ENCODE measurements at regions not wholly inside any gene's neighbourhood (a gene's known extent, or its start where the extent isn't known, plus 50 kb on each side); places are given as distances from the start of the nearest gene placed in this dataset.
"Not testable (repeated sequence)": the region's sequence is repeated elsewhere in the genome, so short reads cannot be mapped to it uniquely, and the experiment has no call there.

DNA sequence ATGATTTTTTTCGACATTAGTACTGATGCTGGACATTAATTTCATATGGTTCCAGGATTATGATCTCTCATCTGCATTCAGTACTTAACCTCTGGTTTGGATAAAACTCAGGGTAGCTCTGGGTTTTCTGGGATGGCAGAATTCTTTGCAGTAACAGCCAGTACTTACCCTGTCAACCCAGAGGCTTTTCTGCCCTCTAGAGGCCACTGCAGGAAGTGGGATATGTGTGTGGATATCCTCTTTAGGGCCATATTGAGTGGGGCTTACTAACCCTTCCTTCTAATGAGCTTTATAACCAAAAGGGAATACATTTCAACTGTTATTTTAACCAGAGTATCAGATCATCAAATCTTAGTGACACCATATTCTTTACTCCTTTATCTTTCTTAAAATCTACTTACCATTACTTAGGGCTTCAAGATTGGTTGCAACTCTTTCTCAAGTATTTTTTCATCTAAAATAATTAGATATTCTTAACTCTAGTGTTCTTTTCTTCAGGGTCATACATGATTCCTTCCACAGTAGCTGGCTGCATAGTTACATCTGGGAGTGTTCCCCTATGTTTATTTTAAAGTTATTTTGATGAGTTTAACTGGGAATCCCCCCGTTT lies 488.0 kb upstream of the STXBP6 start:
- no peak for DNase-seq

- DNase-seq = no peak
Measured at GRCh38 chr14:25526290-25526689, 476.3 kb upstream of the STXBP6 start.

DNA sequence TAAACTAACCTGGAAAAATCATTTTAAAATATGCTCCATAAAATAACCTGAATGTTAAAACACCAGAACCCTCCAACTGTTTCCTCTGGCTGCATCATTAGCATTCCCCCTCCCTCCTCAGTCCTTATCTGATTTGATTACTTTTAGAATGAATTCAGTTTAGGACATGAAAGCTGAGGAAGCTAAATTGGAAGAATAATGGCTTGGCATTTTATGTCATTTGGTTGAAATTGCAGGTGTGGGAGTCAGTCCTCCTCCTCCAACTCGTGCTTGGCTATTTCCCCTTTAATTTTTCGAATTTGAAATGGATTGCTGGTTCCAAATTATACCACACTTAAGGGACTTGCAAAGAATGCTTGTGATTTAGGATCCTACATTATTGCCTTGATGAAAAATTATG lies 473.0 kb upstream of the STXBP6 start:
- no peak for DNase-seq

DNA sequence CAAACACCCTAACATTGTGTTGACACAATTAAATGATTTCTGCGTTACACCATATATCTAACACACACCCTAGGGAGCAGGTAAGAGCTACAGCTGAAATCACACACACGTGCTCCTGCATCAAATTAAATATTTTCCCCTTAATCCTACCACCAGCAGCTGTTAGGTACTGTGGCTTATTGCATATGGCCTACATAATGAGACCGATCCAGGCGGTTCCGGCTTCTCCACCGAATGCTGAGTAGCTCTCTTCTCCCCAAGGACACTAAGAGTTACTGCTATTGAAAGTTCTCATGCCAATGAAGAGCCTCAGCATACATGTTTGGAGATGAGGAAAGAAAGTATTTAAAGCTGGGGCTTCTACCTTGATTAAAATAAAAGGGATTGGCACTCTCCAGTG lies 472.2 kb upstream of the STXBP6 start:
- no peak for DNase-seq

- DNase-seq = no peak
Measured at GRCh38 chr14:25521616-25522015, 471.7 kb upstream of the STXBP6 start.

- DNase-seq = no peak
Measured at GRCh38 chr14:25520821-25521220, 470.9 kb upstream of the STXBP6 start.

DNA sequence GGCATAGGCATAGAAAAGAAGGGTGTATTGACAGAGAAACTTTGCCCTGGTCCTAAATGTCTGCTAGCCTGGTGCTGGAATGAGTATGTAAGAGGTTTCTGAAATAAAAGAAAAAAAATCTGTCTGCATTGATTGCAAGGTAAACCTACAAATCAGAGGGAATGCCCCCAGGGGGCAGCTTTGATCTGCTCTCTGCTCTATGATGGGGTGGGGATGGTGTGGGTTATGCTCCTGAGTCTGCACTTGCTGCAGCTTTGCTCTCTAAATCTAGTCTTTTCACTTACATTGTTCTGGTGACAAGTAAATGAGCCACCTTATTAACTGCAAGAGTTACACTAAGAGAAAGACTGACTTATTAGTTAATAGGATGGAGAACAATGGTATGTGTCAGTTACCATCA lies 468.4 kb upstream of the STXBP6 start:
- DNase-seq = no peak

- no peak for DNase-seq
Measured at GRCh38 chr14:25516838-25517237, 466.9 kb upstream of the STXBP6 start.

GRCh38 chr14:25508845-25509244 lies 458.9 kb upstream of the STXBP6 start:
- no peak for DNase-seq

DNA sequence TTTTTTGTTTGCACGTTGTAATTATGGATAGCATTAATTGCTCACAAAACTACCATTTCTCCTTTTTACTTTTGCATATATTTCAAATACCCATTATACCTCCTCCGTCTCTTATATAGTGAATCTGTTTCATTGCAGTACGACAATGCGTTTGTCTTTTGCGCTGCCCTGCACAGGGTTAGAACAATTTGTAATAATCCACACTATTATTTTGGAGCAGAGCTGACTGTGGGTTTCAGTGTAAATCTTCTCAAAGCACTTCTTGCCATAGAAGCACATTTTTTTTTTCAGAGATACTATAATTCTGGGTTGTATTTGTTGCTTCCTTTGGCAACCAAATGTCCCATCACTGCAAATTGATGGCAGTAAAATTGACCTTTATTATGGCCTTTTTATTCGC lies 451.8 kb upstream of the STXBP6 start:
- no peak for DNase-seq

- no peak for DNase-seq
Measured at GRCh38 chr14:25488961-25489360, 439.0 kb upstream of the STXBP6 start.

- DNase-seq = no peak
Measured at GRCh38 chr14:25485381-25485780, 435.4 kb upstream of the STXBP6 start.

DNA sequence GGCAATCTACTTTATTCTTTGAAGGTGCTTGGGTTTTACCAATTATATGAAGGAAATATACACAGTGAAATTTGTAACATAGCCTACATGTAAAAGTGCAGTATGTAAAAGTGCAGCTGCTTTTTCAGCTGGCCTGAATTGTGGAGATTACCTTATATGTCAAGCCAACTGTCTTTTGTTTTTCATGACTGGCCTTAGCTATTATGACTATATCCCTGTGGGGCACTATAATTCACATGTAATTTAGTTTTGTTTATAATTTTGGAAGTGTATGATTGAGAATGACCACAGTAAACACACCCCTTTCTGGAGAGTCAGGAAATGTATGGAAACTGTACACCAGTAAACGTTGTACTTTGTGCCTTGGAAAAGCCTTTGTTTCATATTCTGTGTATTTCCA lies 435.0 kb upstream of the STXBP6 start:
- no peak for DNase-seq

GRCh38 chr14:25484235-25484634 lies 434.3 kb upstream of the STXBP6 start:
- DNase-seq = no peak

DNA sequence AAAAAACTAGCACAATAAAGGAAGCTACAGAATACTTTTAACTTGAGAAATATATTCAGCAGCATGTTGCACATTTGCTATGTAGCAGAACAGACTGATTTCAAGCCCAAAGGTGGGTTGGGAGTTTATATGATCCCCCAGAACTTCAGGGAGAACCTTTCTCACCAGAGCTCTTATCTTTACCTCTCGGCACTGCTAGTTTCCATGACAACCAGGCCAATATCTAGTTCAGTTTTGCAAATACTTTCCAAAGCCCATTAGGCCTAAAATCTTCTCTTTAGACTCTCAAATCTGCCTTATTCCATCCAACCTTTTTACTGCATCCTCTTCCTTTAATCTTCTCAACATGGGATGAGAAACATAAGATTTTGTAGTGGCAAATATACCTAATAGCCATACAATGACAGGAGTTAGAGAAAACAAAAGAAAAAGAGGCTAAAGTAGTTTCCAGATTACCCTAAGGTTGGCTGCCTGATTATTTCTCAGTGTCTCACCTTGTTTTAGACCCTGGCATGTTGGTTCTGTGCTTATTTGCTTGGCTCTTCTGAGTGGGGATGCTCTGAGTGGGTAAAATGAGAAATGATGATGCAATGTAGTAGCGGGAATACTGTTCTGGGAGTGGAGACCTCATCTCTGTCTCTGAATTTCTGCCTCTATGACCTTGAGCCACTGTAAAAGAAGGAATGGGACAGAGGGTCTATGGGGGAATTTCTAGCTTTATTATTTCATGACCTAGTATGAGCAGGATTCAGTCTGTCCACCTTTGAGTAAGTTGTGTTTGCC lies 427.6 kb upstream of the STXBP6 start:
- no peak for DNase-seq

DNA sequence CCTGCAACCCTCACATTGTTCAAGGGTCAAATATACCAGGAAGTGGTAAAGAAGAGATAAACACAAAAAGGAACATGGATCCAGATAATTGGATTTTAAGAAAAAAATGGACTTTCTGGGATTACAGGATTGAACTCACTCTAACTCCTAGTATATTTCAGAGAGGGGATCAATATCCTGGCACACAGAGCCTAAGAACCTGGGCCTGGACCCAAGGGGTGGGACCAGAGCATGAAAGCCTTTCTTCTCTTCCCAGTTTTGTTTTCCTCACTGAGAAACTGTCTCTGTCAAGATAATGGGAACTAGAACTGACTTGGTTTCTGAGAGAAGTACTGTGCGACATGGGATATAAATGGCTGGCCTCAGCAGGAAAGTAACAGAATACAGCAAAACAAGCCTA lies 422.8 kb upstream of the STXBP6 start:
- no peak for DNase-seq

- DNase-seq = no peak
Measured at GRCh38 chr14:25464772-25465171, 414.8 kb upstream of the STXBP6 start.

- DNase-seq = no peak
Measured at GRCh38 chr14:25464078-25464477, 414.1 kb upstream of the STXBP6 start.

- DNase-seq = no peak
Measured at GRCh38 chr14:25463480-25463879, 413.5 kb upstream of the STXBP6 start.

- no peak for DNase-seq
Measured at GRCh38 chr14:25461780-25462179, 411.8 kb upstream of the STXBP6 start.

GRCh38 chr14:25444381-25444780 lies 394.4 kb upstream of the STXBP6 start:
- no peak for DNase-seq

GRCh38 chr14:25440382-25440781 lies 390.4 kb upstream of the STXBP6 start:
- not testable (repeated sequence) for DNase-seq

DNA sequence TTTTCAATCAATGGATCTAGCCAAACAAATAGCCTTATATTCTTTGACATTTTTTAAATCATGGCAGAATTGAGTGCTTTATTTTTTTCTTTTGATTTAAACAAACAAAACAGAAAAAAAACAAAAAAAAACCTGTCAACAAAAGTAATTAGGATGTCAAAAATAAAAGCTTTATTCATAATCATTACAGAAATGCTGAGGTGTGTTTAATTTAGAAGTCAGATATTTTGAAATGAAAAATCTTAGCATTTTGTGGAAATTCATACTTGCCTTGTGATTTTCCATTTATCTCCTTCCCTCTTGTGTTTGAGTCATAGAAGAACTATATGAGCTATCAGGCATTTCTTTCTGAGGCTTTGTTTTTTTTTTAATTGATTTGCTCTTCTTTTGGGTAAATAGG lies 387.0 kb upstream of the STXBP6 start:
- no peak for DNase-seq

DNA sequence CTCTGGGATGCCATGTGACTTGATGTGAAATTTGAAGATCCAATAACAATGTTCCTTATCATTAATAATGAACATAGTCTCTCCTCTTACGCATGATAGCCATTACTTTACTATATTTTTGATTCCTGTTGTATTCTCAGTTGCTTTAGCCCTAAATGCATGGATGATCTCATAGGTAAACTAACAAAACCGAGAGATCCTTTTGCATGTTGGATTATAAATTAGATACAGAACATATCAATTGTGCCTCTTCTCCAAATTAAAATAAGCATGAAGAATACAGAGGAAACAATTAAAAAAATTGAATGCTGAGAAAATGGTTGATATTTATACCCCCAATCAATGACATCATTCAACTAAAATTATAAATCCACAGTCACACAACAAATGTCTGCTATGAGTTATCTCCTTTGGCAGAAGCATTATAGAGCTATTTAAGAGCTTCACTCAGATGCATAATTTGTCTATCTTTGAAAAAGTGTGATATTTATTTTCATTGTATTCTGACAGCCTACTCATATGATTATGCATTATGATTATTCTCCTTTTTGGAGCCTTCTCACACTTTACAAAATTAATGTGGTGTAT lies 386.4 kb upstream of the STXBP6 start:
- no peak for DNase-seq

Data from T1000 (cell line).